HFF-Myc (cell line): ENCODE measurements at regions not wholly inside any gene's neighbourhood (a gene's known extent, or its start where the extent isn't known, plus 50 kb on each side); places are given as distances from the start of the nearest gene placed in this dataset.
"Not testable (repeated sequence)": the region's sequence is repeated elsewhere in the genome, so short reads cannot be mapped to it uniquely, and the experiment has no call there.

Experiments
- DNase-seq: peaks from one replicate; pipeline ENCODE4 v3.0.0-alpha.2; 2011; ENCODE audit warnings: low read depth; ENCODE audit errors: extremely low read depth
- H3K4me3 ChIP-seq: replicated peaks from 2 replicates; pipeline ENCODE4 v1.5.1; 2011; ENCODE audit warnings: low read depth, mild to moderate bottlenecking, control low read depth, low read length
- CTCF ChIP-seq: IDR thresholded peaks from 2 replicates; pipeline ENCODE4 v1.5.1; 2012; ENCODE audit warnings: mild to moderate bottlenecking, low read depth, low read length, control low read depth; ENCODE audit errors: missing control alignments

- no peak for TF ChIP-seq CTCF
- H3K4me3 ChIP-seq: no peak overlapping the region
- DNase-seq: no peak
These were observed 228.7 kb upstream of the FZD8 start for GRCh38 chr10:35870665-35871310.

- DNase-seq, H3K4me3 ChIP-seq: not testable (repeated sequence)
These were observed 216.7 kb upstream of the FZD8 start for GRCh38 chr10:35858676-35859283.

- no peak overlapping the region for H3K4me3 ChIP-seq
- DNase-seq: no peak
- TF ChIP-seq CTCF: no peak
These were observed 215.8 kb upstream of the FZD8 start for GRCh38 chr10:35857860-35858259.

GRCh38 chr10:35855155-35855947 is 213.3 kb upstream of the FZD8 start:
- no peak for TF ChIP-seq CTCF
- H3K4me3 ChIP-seq: no peak overlapping the region
- DNase-seq: no peak

GRCh38 chr10:35854661-35855060 is 212.6 kb upstream of the FZD8 start:
- no peak for TF ChIP-seq CTCF
- DNase-seq: no peak
- no peak overlapping the region for H3K4me3 ChIP-seq

- TF ChIP-seq CTCF: no peak
- no peak overlapping the region for H3K4me3 ChIP-seq
- no peak for DNase-seq
These were observed 210.6 kb upstream of the FZD8 start for GRCh38 chr10:35852721-35853120.

- DNase-seq: no peak
- H3K4me3 ChIP-seq: no peak overlapping the region
- TF ChIP-seq CTCF: no peak
These were observed 206.3 kb upstream of the FZD8 start for GRCh38 chr10:35848412-35848811.
